ENCODE measurements at regions not wholly inside any gene's neighbourhood (a gene's known extent, or its start where the extent isn't known, plus 50 kb on each side); places are given as distances from the start of the nearest gene placed in this dataset.

- TF ChIP-seq EZH2phosphoT487 (IDR thresholded peaks at IDR 0.05; ENCODE audit: low read depth) = no peak
- no peak for TF ChIP-seq CTCF (IDR thresholded peaks at IDR 0.05; ENCODE audit: low read depth, low read length)
- Histone ChIP-seq H3K27ac (ENCODE audit: low read length) (no peak overlapping the region), H3K4me2 (ENCODE audit: low read length) (no peak overlapping the region), H3K27me3 (ENCODE audit: low read depth, low read length) (no peaks in the 10 kb centered on the region), H3K9me3 (ENCODE audit: insufficient read depth, low read length) (no peaks in the 10 kb centered on the region), H4K20me1 (ENCODE audit: insufficient read depth, low read length) (no peaks in the 10 kb centered on the region), H3K36me3 (replicated peaks; ENCODE audit: low read depth, low read length) (no peaks in the 10 kb centered on the region), H3K4me3 (ENCODE audit: low read length) (no peak overlapping the region), H3K79me2 (ENCODE audit: low read length) (no peaks in the 10 kb centered on the region), H3K4me1 (ENCODE audit: low read length) (no peaks in the 10 kb centered on the region), H2AFZ (ENCODE audit: low read depth, low read length) (no peak overlapping the region), H3K9ac (ENCODE audit: low read length) (no peak overlapping the region)
These were observed 1279.1 kb downstream of the NCAM2 start for GRCh38 chr21:22277341-22277740.

GRCh38 chr21:22278366-22278765 lies 1280.2 kb downstream of the NCAM2 start:
- Histone ChIP-seq H3K9ac (ENCODE audit: low read length) (no peak overlapping the region), H3K79me2 (ENCODE audit: low read length) (no peaks in the 10 kb centered on the region), H3K9me3 (ENCODE audit: insufficient read depth, low read length) (no peaks in the 10 kb centered on the region), H4K20me1 (ENCODE audit: insufficient read depth, low read length) (no peaks in the 10 kb centered on the region), H3K4me3 (ENCODE audit: low read length) (no peak overlapping the region), H3K27ac (ENCODE audit: low read length) (no peak overlapping the region), H3K4me1 (ENCODE audit: low read length) (no peaks in the 10 kb centered on the region), H3K4me2 (ENCODE audit: low read length) (no peak overlapping the region), H3K27me3 (ENCODE audit: low read depth, low read length) (no peaks in the 10 kb centered on the region), H3K36me3 (replicated peaks; ENCODE audit: low read depth, low read length) (no peaks in the 10 kb centered on the region), H2AFZ (ENCODE audit: low read depth, low read length) (no peak overlapping the region)
- TF ChIP-seq CTCF (IDR thresholded peaks at IDR 0.05; ENCODE audit: low read depth, low read length) (no peak), EZH2phosphoT487 (IDR thresholded peaks at IDR 0.05; ENCODE audit: low read depth) (no peak)

- Histone ChIP-seq H3K9ac (ENCODE audit: low read length) (no peak overlapping the region), H3K36me3 (replicated peaks; ENCODE audit: low read depth, low read length) (no peaks in the 10 kb centered on the region), H4K20me1 (ENCODE audit: insufficient read depth, low read length) (no peaks in the 10 kb centered on the region), H3K9me3 (ENCODE audit: insufficient read depth, low read length) (no peaks in the 10 kb centered on the region), H3K27ac (ENCODE audit: low read length) (no peak overlapping the region), H3K27me3 (ENCODE audit: low read depth, low read length) (no peaks in the 10 kb centered on the region), H3K79me2 (ENCODE audit: low read length) (no peaks in the 10 kb centered on the region), H2AFZ (ENCODE audit: low read depth, low read length) (no peak overlapping the region), H3K4me3 (ENCODE audit: low read length) (no peak overlapping the region), H3K4me2 (ENCODE audit: low read length) (no peak overlapping the region), H3K4me1 (ENCODE audit: low read length) (no peaks in the 10 kb centered on the region)
- TF ChIP-seq CTCF (IDR thresholded peaks at IDR 0.05; ENCODE audit: low read depth, low read length) = no peak
- TF ChIP-seq EZH2phosphoT487 (IDR thresholded peaks at IDR 0.05; ENCODE audit: low read depth) = no peak
These were observed 1282.6 kb downstream of the NCAM2 start for GRCh38 chr21:22280851-22281250.

GRCh38 chr21:22288885-22289499 lies 1290.8 kb downstream of the NCAM2 start:
- Histone ChIP-seq H3K36me3 (replicated peaks; ENCODE audit: low read depth, low read length) (no peaks in the 10 kb centered on the region), H3K4me2 (ENCODE audit: low read length) (no peak overlapping the region), H2AFZ (ENCODE audit: low read depth, low read length) (no peak overlapping the region), H3K4me1 (ENCODE audit: low read length) (no peaks in the 10 kb centered on the region), H4K20me1 (ENCODE audit: insufficient read depth, low read length) (no peaks in the 10 kb centered on the region), H3K27me3 (ENCODE audit: low read depth, low read length) (no peaks in the 10 kb centered on the region), H3K9ac (ENCODE audit: low read length) (no peak overlapping the region), H3K9me3 (ENCODE audit: insufficient read depth, low read length) (no peaks in the 10 kb centered on the region), H3K27ac (ENCODE audit: low read length) (no peak overlapping the region), H3K79me2 (ENCODE audit: low read length) (no peaks in the 10 kb centered on the region), H3K4me3 (ENCODE audit: low read length) (no peak overlapping the region)
- TF ChIP-seq CTCF (IDR thresholded peaks at IDR 0.05; ENCODE audit: low read depth, low read length) = no peak
- no peak for TF ChIP-seq EZH2phosphoT487 (IDR thresholded peaks at IDR 0.05; ENCODE audit: low read depth)

All from OCI-LY3 (cell line).